Activated CD4-positive, alpha-beta T cell treated with anti-CD3 and anti-CD28 coated beads for 4 hours (primary cell): ENCODE measurements at regions not wholly inside any gene's neighbourhood (a gene's known extent, or its start where the extent isn't known, plus 50 kb on each side); places are given as distances from the start of the nearest gene placed in this dataset.
"Not testable (repeated sequence)": the region's sequence is repeated elsewhere in the genome, so short reads cannot be mapped to it uniquely, and the experiment has no call there.

Experiments
- DNase-seq, 2 donors: peaks; one replicate each; pipeline ENCODE4 v3.0.0-alpha.2; 2020

- no peak for DNase-seq
Observed at GRCh38 chr10:33858326-33858725, 523.9 kb upstream of the NRP1 start.

GRCh38 chr10:33853221-33853620, 518.8 kb upstream of the NRP1 start:
- DNase-seq = not testable (repeated sequence)

- DNase-seq = no peak
Observed at GRCh38 chr10:33843379-33843778, 508.9 kb upstream of the NRP1 start.

- DNase-seq = no peak
Observed at GRCh38 chr10:33841678-33842077, 507.2 kb upstream of the NRP1 start.

- DNase-seq = no peak
Observed at GRCh38 chr10:33838731-33839130, 504.3 kb upstream of the NRP1 start.

GRCh38 chr10:33837736-33838135, 503.3 kb upstream of the NRP1 start:
- DNase-seq = no peak

- no peak for DNase-seq
Observed at GRCh38 chr10:33835556-33835955, 501.1 kb upstream of the NRP1 start.

GRCh38 chr10:33833566-33833965, 499.1 kb upstream of the NRP1 start:
- DNase-seq = no peak

GRCh38 chr10:33832124-33832787, 497.8 kb upstream of the NRP1 start:
- DNase-seq = no peak

GRCh38 chr10:33831591-33831990, 497.1 kb upstream of the NRP1 start:
- DNase-seq = no peak

GRCh38 chr10:33829899-33830298, 495.4 kb upstream of the NRP1 start:
- not testable (repeated sequence) for DNase-seq

GRCh38 chr10:33828592-33828991, 494.1 kb upstream of the NRP1 start:
- no peak for DNase-seq

GRCh38 chr10:33826186-33826585, 491.7 kb upstream of the NRP1 start:
- no peak for DNase-seq

GRCh38 chr10:33822774-33823173, 488.3 kb upstream of the NRP1 start:
- no peak for DNase-seq

GRCh38 chr10:33820531-33820930, 486.1 kb upstream of the NRP1 start:
- DNase-seq = no peak

GRCh38 chr10:33819206-33819605, 484.7 kb upstream of the NRP1 start:
- no peak for DNase-seq

- DNase-seq = no peak
Observed at GRCh38 chr10:33818343-33818742, 483.9 kb upstream of the NRP1 start.

- no peak for DNase-seq
Observed at GRCh38 chr10:33817605-33818004, 483.1 kb upstream of the NRP1 start.

GRCh38 chr10:33815776-33816175, 481.3 kb upstream of the NRP1 start:
- no peak for DNase-seq

GRCh38 chr10:33813871-33814270, 479.4 kb upstream of the NRP1 start:
- no peak for DNase-seq

GRCh38 chr10:33813415-33813814, 478.9 kb upstream of the NRP1 start:
- DNase-seq = no peak

- no peak for DNase-seq
Observed at GRCh38 chr10:33812586-33812985, 478.1 kb upstream of the NRP1 start.

GRCh38 chr10:33810986-33811385, 476.5 kb upstream of the NRP1 start:
- DNase-seq = no peak

GRCh38 chr10:33809732-33810131, 475.3 kb upstream of the NRP1 start:
- no peak for DNase-seq

GRCh38 chr10:33808475-33808874, 474.0 kb upstream of the NRP1 start:
- DNase-seq = no peak
